GM18907 (cell line): ENCODE measurements at regions not wholly inside any gene's neighbourhood (a gene's known extent, or its start where the extent isn't known, plus 50 kb on each side); places are given as distances from the start of the nearest gene placed in this dataset.

ENCODE experiments used
- ATAC-seq: cut with Tn5 transposase; IDR thresholded peaks from one replicate; pipeline ENCODE4 v1.9.1; 2021; ENCODE audit warnings: mild to moderate bottlenecking, moderate library complexity; ENCODE audit not compliant: unreplicated experiment

GRCh38 chr6:119575721-119576120 lies 226.2 kb upstream of the MAN1A1 start:
- ATAC-seq = no peak

GRCh38 chr6:119568580-119568979 lies 219.0 kb upstream of the MAN1A1 start:
- no peak for ATAC-seq

GRCh38 chr6:119566546-119567260 lies 217.1 kb upstream of the MAN1A1 start:
- ATAC-seq = no peak

DNA sequence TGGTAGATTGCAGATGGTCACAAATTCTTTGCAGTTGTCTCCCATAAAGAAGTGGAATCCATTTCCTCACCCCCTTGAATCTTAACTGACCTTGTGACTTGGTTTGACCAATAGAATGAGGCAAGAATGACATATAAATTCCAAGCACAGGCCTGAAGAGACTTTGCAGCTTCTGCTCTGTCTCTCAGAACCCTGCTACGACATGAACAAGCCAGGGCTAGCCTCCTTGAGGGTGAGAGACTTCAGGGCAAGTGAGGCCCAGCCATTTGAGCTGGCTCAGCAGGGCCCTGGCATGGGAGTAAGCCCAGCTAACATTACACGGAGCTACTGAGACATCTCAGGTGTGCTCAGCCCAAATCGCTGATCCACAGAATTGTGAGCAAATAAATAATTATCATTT lies 216.3 kb upstream of the MAN1A1 start:
- no peak for ATAC-seq

DNA sequence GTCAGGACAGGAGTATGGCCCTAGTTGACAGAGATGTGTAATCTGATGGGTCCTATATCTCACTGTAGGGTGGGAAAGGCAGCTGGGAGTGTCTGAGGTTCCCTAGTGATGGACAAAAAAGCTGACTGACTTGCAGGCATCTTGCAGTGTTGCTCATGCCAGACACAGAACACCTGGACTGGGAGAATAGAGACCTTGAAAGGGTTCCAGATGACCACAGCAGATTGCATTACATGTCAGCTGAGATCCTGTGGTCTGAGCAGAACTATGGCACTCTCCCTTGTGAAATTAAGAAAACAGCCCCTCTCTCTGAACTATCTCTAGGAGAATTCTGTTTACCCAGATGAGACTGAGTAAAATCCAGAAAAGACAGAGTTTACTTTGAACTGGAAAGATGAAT lies 212.6 kb upstream of the MAN1A1 start:
- no peak for ATAC-seq

GRCh38 chr6:119559586-119559985 lies 210.0 kb upstream of the MAN1A1 start:
- no peak for ATAC-seq

DNA sequence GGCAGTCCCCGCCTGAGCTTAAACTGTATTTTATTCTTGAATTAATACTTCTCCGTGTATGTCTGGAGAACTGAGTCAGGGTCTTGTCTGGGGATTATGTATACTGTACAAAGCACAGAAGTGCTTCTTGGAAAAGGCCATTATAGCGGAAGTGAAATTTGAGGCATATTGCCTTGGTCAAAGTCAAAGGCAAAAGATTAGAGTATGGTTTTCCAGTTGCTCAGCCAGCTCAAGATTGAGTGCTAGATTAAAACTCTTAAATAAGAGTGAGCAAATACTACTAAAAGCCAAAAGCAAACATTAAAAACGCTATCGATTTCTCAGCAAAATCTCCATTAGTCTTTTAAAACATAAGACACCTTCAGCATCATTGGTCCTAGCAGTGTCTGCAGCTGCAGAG lies 207.7 kb upstream of the MAN1A1 start:
- no peak for ATAC-seq

DNA sequence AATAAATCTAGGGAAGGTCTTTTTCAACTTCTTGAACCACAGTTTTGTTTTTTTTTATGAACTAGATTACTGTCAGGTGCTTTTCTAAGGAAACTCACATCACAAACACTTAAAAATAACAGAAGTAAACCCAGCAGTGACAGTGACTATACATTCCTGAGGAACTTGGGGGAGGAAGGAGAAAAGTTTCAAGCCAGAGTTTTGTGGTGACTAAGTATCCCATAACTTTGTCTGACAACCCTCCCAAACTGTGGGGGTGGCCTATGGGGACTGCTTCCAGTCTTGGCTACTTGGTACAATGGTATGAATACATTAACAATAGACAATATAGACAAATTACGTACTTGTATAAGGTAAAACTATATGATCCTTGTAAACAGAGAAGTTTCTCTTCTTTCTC lies 202.5 kb upstream of the MAN1A1 start:
- no peak for ATAC-seq

DNA sequence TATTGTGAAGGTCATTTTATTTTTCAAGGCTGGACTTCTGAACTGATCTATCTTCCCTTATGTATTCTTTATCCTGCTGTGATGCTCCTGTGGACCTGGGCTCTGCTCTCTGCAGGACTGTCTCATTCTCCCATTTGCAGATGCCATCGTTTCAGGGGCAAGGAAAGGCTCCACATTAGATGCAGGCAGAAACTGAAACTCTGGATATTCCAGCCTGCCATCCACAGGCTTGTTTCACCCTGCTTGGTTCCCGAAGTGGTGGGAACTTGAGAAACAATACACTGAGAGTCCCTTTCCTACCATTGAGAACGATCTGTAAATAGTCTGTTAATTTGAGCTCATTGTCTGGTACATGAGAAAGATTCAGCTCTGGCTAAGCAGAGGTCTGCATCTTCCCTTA lies 197.5 kb upstream of the MAN1A1 start:
- ATAC-seq = no peak

- no peak for ATAC-seq
Measured at GRCh38 chr6:119545245-119545644, 195.7 kb upstream of the MAN1A1 start.

DNA sequence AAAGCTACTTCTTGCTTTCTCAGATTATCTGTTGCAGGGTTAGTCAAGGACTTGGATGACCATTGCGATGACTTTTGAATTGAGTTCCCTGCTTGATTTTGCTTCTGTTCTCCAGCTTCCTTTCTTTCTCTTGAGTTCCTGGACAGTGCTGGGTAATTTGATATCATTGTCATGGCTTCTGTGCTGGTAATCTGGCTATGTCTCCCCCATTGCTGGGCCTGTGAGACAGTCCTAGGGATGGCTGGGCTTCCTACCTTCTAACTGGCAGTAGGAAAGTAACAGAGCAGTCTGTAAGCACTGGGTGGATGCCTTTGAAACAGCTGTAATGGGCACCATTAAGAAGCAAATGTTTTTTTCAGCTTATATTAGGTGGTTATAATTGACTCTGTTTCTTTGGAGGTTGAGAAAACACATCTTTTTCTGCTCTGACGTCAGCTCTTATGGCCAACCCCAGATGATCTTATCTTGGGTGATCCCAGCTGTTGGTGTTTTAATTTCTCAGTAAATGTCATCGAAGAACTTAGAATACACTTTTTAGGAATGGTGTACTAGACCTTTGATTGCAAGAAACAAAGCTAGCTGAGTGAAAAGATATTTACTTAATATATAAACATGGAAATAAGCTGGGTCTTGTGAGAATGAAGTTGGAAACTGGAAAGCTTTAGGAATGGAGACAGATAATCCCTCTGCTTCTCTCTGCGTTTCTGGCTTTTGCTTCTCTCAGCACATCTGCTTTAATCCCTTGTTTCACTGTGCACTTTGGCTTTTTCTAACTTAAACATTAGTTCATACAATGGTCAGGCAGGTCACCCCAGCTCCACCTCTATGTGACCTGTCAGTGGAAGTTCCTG lies 195.0 kb upstream of the MAN1A1 start:
- ATAC-seq = no peak

DNA sequence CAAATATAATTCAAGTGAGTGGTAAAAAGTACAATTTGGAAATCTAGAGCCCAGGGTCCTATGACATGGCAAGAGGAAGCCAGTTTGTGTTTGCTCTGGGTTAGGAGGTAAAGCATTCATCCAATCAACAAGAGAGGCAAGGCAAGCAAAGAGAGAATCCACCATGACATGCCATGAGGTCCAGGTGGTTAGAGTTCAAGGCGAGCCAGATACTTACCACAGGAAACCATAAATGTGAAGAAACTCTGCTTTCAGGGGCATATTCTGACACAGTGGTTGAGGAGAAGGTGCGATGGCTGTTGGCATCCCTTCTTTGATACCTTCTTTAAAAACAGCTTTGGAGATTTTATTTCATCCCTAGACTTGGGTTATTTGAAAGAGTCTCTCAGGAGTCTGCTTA lies 193.8 kb upstream of the MAN1A1 start:
- no peak for ATAC-seq

GRCh38 chr6:119542037-119542436 lies 192.5 kb upstream of the MAN1A1 start:
- no peak for ATAC-seq

GRCh38 chr6:119541132-119541905 lies 191.8 kb upstream of the MAN1A1 start:
- ATAC-seq = no peak

DNA sequence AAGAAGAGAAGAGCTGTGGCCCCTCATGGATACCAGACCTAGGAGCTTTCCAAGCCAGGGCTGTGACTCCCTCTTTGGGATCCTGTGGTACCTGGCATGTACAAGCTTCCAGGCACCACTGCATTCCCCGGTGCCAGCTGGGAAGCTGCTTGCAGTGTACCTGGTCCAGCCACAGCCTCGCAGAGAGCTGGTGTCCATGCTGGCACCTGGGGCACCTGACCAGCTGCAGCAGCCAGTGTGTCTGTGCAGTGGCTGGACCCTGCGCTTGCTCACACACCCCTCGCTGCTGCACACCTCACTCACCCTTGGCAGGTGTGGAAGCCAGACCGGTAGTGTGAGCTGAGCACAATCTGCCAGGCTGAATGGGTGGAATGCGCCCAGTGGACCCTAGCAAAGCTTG lies 190.9 kb upstream of the MAN1A1 start:
- ATAC-seq = no peak

- ATAC-seq = no peak
Measured at GRCh38 chr6:119539066-119539746, 189.6 kb upstream of the MAN1A1 start.

GRCh38 chr6:119536666-119537065 lies 187.1 kb upstream of the MAN1A1 start:
- no peak for ATAC-seq

DNA sequence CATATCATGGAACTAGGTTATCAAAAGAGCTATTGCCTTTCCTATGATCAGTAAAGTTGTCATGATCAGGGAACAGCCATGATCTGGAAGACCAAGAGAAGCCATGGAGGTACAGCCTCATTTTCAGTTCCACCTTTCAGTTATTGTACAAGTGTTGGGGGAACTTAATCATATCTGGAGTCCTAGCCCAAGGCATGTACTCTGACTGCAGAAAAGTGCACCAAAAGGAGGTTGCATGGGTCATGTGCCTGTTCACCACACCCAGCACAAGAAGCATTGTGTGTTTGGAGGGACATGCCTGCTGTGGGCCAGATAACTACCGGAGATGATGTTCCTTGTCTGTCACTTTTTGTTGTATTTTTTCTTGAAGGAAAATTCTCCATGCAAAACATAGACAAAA lies 185.8 kb upstream of the MAN1A1 start:
- ATAC-seq = peak; percentile 66

- ATAC-seq = peak; percentile 76
Measured at GRCh38 chr6:119533603-119534279, 184.2 kb upstream of the MAN1A1 start.

GRCh38 chr6:119527231-119527578 lies 177.6 kb upstream of the MAN1A1 start:
- ATAC-seq = no peak
